Ascending aorta (tissue), 2 donors: ENCODE measurements at regions not wholly inside any gene's neighbourhood (a gene's known extent, or its start where the extent isn't known, plus 50 kb on each side); places are given as distances from the start of the nearest gene placed in this dataset.
"Not testable (repeated sequence)": the region's sequence is repeated elsewhere in the genome, so short reads cannot be mapped to it uniquely, and the experiment has no call there.

Experiments used
- DNase-seq, 2 donors: peaks; one replicate each; pipeline ENCODE4 v3.0.0-alpha.2; 2019; ENCODE audit warnings: low spot score in 2 of 2
- H3K27ac ChIP-seq, 2 donors: fragments of 200-600 bp; sonication (generic); one replicate each; pipeline ENCODE4 v1.5.1; 2016 to 2017; ENCODE audit warnings: mild to moderate bottlenecking in 1 of 2
- H3K27me3 ChIP-seq: fragments of 200-600 bp; sonication (generic); one replicate; pipeline ENCODE4 v1.5.1; 2017
- H3K36me3 ChIP-seq, 2 donors: fragments of 200-600 bp; sonication (generic); one replicate each; pipeline ENCODE4 v1.5.1; 2016
- H3K4me1 ChIP-seq, 2 donors: fragments of 200-600 bp; sonication (generic); one replicate each; pipeline ENCODE4 v1.5.1; 2016 to 2017; ENCODE audit warnings: mild to moderate bottlenecking in 1 of 2
- H3K4me3 ChIP-seq, 2 donors: fragments of 200-600 bp; sonication (generic); one replicate each; pipeline ENCODE4 v1.5.1; 2016 to 2017; ENCODE audit warnings: mild to moderate bottlenecking in 1 of 2
- H3K9me3 ChIP-seq, 2 donors: fragments of 200-600 bp; sonication (generic); one replicate each; pipeline ENCODE4 v1.5.1; 2016
- intact Hi-C: fragments of 100-400 bp; cut with DNase I; formaldehyde crosslinking; loops from one replicate; pipeline ENCODE4 v1.15.1; 2023
- TF ChIP-seq, protein P1 (sequence below), 3 experiments: fragments of 200-600 bp in 2 of 3; fragments of 450-650 bp in 1 of 3; sonication (generic) in 2 of 3; IDR thresholded peaks; one replicate each; pipeline ENCODE4 v1.5.1; 2016 to 2019; ENCODE audit warnings: antibody characterized with exemption in 3 of 3, mild to moderate bottlenecking in 1 of 3, moderate library complexity in 1 of 3

DNA sequence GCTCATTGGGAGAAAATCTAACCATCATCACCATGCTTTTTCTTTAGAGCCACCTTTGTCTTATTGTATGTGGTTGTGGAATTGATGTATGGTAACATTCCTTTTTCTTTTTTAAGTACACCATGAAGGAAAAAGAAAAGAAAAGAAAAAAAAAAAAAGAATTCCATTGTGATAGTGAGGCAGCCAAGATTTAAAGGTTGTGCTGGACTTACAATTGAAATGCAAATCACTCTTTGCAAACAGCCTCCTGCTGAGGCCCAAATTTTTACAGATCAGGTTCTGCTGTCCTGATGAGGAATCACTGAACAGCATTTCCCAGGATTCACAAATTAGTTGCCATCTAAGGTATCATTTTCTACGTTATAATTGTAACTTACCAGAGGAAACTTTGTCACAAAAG, 1101.0 kb upstream of the FANCL start:
- TF ChIP-seq, protein P1, sequence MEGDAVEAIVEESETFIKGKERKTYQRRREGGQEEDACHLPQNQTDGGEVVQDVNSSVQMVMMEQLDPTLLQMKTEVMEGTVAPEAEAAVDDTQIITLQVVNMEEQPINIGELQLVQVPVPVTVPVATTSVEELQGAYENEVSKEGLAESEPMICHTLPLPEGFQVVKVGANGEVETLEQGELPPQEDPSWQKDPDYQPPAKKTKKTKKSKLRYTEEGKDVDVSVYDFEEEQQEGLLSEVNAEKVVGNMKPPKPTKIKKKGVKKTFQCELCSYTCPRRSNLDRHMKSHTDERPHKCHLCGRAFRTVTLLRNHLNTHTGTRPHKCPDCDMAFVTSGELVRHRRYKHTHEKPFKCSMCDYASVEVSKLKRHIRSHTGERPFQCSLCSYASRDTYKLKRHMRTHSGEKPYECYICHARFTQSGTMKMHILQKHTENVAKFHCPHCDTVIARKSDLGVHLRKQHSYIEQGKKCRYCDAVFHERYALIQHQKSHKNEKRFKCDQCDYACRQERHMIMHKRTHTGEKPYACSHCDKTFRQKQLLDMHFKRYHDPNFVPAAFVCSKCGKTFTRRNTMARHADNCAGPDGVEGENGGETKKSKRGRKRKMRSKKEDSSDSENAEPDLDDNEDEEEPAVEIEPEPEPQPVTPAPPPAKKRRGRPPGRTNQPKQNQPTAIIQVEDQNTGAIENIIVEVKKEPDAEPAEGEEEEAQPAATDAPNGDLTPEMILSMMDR (IDR thresholded peaks at IDR 0.05): no peak

DNA sequence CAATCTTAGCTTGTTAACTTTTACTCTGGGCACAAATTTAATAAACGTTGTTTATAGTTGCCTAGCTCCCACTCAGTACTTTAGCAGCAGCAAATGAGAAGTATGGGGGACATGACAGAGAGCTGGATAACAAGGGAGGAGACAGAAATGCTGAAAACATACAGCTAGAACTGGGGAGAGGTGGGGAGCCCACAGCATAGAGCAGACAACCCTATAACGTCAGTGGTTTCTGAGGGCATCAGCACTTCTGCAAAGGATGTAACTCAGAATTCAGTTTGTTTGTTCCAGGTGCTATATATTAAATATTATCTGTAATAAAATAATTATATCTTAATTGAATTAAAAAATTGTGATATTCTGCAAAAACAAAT, 1098.7 kb upstream of the FANCL start:
- no peak for DNase-seq
- no peaks in the 10 kb centered on the region for H3K9me3 ChIP-seq
- no peaks in the 10 kb centered on the region for H3K36me3 ChIP-seq
- intact Hi-C loops: no loop called here
- H3K27ac ChIP-seq: no peak overlapping the region
- no peaks in the 10 kb centered on the region for H3K27me3 ChIP-seq
- H3K4me1 ChIP-seq: no peaks in the 10 kb centered on the region
- no peak overlapping the region for H3K4me3 ChIP-seq
- TF ChIP-seq, protein P1 (IDR thresholded peaks at IDR 0.05): no peak

More for the DNA sequence above, 1101.0 kb upstream of the FANCL start:
- no peaks in the 10 kb centered on the region for H3K9me3 ChIP-seq
- no peak for DNase-seq
- H3K27me3 ChIP-seq: no peaks in the 10 kb centered on the region
- H3K4me3 ChIP-seq: no peak overlapping the region
- no peaks in the 10 kb centered on the region for H3K36me3 ChIP-seq
- no peaks in the 10 kb centered on the region for H3K4me1 ChIP-seq
- H3K27ac ChIP-seq: no peak overlapping the region
- intact Hi-C loops: no loop called here

DNA sequence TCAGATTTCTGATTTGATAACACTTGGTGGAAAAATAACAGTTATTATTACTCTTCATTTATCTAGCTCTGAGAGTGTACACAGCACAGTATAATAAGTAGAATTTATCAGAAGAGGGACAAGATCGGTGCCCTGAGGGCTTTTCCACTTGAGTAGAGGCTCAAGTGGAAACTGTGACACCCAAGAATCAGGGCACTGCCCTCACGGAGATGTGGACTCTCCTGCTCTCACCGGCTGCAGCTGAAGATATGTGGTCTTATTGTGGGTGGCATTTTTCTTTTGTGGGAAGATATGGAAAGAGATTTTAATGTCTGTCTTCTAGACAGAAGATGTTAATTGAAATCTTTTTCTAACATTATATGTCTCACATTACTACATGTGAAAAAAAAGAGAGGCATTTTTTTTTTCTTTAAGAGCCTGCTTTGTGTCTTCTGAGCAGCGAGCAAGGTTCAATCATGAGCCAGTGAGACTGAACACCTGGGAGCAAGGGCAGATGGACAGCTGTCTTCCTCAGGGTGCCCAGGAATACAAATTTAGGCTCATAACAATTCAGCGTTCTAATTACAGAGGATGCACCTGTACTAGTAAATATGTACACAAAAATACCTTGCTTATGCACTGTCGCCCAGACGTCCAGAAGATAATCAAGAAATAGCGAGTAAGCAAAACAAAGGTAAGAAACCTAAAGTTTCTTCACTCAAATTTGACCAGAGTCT, 1098.2 kb upstream of the FANCL start:
- TF ChIP-seq, protein P1 (IDR thresholded peaks at IDR 0.05): no peak
- no peaks in the 10 kb centered on the region for H3K4me1 ChIP-seq
- intact Hi-C loops: no loop called here
- no peak overlapping the region for H3K27ac ChIP-seq
- no peaks in the 10 kb centered on the region for H3K27me3 ChIP-seq
- no peaks in the 10 kb centered on the region for H3K9me3 ChIP-seq
- no peak overlapping the region for H3K4me3 ChIP-seq
- no peak for DNase-seq
- no peaks in the 10 kb centered on the region for H3K36me3 ChIP-seq

DNA sequence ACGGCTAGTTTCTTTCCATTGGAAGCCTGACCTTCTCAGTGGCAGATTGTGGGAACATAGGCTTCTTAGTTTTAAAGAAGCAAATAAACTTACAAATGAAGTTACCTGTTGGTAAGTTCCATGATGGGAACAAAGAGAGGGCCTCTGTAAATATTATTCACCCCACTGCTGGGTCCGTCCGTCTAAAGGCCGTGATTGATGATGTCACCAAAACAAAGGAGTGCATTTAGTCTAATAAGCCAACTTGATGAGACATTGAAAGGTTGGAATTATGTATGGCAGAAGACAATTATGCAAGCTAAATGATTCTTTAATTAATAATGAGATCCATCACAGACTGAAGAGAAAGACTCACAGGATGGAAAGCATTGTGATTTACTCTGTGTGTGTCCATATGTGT, 1091.9 kb upstream of the FANCL start:
- no peak overlapping the region for H3K27ac ChIP-seq
- no peaks in the 10 kb centered on the region for H3K36me3 ChIP-seq
- DNase-seq: no peak
- no peak overlapping the region for H3K4me3 ChIP-seq
- H3K9me3 ChIP-seq: no peaks in the 10 kb centered on the region
- H3K4me1 ChIP-seq: no peaks in the 10 kb centered on the region
- TF ChIP-seq, protein P1 (IDR thresholded peaks at IDR 0.05): no peak
- intact Hi-C loops: no loop called here
- H3K27me3 ChIP-seq: no peaks in the 10 kb centered on the region

DNA sequence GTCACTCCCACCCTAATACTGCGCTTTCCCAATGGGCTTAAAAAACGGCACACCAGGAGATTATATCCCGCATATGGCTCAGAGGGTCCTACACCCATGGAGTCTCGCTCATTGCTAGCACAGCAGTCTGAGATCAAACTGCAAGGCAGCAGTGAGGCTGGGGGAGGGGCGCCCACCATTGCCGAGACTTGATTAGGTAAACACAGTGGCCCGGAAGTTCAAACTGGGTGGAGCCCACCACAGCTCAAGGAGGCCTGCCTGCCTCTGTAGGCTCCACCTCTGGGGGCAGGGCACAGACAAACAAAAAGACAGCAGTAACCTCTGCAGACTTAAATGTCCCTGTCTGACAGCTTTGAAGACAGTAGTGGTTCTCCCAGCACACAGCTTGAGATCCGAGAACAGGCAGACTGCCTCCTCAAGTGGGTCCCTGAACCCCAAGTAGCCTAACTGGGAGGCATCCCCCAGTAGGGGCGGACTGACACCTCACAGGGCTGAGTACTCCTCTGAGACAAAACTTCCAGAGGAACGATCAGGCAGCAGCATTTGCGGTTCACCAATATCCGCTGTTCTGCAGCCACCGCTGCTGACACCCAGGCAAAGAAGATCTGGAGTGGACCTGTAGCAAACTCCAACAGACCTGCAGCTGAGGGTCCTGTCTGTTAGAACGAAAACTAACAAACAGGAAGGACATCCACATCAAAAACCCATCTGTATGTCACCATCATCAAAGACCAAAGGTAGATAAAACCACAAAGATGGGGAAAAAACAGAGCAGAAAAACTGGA, 1085.6 kb upstream of the FANCL start:
- H3K4me1 ChIP-seq, H3K36me3 ChIP-seq, H3K9me3 ChIP-seq, H3K4me3 ChIP-seq, H3K27me3 ChIP-seq, H3K27ac ChIP-seq, intact Hi-C loops, DNase-seq: not testable (repeated sequence)

DNA sequence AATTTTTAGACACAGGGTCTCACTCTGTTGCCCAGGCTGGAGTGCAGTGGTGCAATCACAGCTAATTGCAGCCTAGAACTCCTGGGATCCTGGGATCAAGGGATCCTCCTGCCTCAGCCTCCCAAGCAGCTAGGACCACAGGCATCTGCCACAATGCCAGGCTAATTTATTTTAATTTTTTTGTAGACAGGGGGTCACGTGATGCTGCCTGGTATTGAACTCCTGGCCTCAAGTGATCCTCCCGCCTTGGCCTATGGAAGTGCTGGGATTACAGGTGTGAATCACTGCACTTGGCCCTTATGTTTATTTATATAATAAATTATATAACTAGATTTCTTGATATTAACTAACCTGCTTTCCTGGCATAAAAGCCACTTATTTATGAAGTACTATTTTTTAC, 1081.7 kb upstream of the FANCL start:
- no peaks in the 10 kb centered on the region for H3K27me3 ChIP-seq
- DNase-seq: no peak
- no peaks in the 10 kb centered on the region for H3K4me1 ChIP-seq
- H3K4me3 ChIP-seq: no peak overlapping the region
- TF ChIP-seq, protein P1 (IDR thresholded peaks at IDR 0.05): no peak
- no peaks in the 10 kb centered on the region for H3K9me3 ChIP-seq
- H3K27ac ChIP-seq: no peak overlapping the region
- intact Hi-C loops: no loop called here
- H3K36me3 ChIP-seq: no peaks in the 10 kb centered on the region
